C4-2B (cell line): ENCODE measurements at regions not wholly inside any gene's neighbourhood (a gene's known extent, or its start where the extent isn't known, plus 50 kb on each side); places are given as distances from the start of the nearest gene placed in this dataset.

Source experiments
- H3K27ac ChIP-seq: fragments of 450-650 bp; 2 replicates; pipeline ENCODE4 v1.5.1; 2017
- ZFX ChIP-seq: fragments of 450-650 bp; IDR thresholded peaks from 2 replicates; pipeline ENCODE4 v1.6.1; 2017
- TF ChIP-seq, protein P1 (sequence below): fragments of 450-650 bp; conservative IDR thresholded peaks from 2 replicates; pipeline ENCODE4 v1.5.1; 2017; ENCODE audit warnings: mild to moderate bottlenecking

DNA sequence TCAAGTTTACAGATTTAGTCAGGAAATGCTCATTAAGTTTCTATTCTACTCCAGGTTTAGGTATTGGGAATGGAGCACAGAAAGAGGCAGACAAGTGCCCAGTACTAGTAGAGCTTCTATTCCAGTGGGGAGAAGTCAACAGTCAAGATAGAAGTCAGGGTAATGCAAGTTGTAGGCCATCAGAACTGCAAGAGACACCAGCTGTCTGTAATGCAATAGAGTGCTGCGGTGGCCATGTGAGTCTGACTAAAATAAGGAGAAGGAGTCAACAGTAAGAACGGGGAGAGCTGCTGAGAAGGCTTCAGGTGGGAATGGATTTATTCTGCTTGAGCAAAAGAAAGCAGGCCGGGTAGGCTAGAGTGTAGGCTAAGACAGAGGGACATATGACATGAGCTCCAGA is 515.0 kb downstream of the QKI start:
- no peak overlapping the region for H3K27ac ChIP-seq
- TF ChIP-seq, protein P1, sequence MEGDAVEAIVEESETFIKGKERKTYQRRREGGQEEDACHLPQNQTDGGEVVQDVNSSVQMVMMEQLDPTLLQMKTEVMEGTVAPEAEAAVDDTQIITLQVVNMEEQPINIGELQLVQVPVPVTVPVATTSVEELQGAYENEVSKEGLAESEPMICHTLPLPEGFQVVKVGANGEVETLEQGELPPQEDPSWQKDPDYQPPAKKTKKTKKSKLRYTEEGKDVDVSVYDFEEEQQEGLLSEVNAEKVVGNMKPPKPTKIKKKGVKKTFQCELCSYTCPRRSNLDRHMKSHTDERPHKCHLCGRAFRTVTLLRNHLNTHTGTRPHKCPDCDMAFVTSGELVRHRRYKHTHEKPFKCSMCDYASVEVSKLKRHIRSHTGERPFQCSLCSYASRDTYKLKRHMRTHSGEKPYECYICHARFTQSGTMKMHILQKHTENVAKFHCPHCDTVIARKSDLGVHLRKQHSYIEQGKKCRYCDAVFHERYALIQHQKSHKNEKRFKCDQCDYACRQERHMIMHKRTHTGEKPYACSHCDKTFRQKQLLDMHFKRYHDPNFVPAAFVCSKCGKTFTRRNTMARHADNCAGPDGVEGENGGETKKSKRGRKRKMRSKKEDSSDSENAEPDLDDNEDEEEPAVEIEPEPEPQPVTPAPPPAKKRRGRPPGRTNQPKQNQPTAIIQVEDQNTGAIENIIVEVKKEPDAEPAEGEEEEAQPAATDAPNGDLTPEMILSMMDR, result no peak
- no peak for TF ChIP-seq ZFX

DNA sequence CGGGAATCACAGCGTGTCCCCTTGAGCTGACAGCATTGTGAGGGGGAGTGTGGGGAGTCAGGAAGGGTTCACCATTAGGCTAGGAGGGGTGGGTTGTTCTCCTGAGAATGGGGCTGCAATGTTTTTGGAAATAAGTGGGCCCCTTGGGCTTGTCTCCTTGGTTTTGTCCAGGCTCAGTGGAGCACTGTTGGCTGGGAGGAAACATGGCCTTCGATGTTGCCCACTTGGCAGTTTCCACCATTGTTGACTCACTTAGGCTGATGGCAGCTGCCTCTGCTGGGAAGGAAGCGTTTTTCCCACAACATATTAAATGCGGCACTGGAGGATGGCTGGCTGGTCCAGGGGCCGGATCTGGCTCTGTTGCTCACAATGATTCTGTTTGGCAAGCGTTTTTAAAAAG is 512.1 kb downstream of the QKI start:
- H3K27ac ChIP-seq, result no peak overlapping the region
- no peak for TF ChIP-seq ZFX
- TF ChIP-seq, protein P1, result no peak

DNA sequence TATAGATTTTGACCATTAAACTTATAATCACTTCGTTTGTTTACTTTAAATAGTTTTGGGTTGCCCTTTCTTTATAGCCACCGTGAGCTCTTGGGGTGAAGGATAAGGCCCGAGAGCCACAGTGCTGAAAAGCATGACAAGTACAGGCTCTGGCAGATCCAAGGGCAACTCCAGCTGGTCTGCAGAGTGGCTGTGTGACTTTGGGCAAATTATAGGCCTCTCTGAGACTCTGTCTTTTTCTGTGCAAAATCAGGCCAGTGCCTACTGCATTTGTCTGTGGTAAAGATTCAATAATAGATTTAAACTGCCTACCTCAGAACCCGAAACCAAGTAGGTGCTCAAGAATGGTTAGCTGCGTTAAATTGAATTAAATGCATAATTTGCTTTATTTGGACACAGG is 511.3 kb downstream of the QKI start:
- H3K27ac ChIP-seq, result no peak overlapping the region

DNA sequence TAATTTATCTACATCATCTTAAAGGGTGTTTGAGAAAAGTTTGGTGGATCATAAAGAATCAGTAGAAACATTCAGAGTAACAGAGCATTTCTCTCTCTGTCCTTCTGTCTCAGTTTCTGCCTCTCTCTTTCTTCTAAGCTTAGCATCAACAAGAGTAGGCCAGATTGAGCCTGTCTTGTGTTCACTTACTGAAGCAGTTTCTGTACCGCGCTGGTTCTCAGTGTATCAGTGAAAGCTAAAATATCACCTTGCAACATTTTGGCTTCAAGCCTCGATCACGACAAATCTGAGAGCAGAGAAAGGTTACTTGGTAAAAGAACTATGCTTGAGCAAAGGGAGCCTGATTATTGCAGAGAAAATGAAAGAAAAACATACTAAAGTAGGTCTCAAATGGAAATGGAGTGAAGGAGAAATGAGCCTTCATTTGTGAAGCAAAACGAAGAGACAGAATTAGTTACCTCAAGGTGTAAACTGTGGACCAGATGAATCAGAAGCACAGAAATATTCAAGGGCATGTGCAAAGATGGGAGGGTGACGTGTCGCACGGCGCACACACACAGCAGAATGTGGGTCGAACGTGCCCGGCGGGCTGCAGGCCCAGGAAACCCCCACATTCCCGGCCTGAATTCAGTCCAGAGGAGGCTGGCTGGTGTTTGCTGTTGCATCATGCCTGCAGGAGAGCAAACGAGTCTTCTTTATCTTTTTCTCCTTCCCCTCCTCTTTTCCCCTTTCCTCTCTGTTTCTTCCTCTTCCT is 509.3 kb downstream of the QKI start:
- TF ChIP-seq ZFX, result no peak
- TF ChIP-seq, protein P1, result no peak
- H3K27ac ChIP-seq, result no peak overlapping the region

More for the DNA sequence above, 511.3 kb downstream of the QKI start:
- TF ChIP-seq ZFX, result no peak
- TF ChIP-seq, protein P1, result no peak

DNA sequence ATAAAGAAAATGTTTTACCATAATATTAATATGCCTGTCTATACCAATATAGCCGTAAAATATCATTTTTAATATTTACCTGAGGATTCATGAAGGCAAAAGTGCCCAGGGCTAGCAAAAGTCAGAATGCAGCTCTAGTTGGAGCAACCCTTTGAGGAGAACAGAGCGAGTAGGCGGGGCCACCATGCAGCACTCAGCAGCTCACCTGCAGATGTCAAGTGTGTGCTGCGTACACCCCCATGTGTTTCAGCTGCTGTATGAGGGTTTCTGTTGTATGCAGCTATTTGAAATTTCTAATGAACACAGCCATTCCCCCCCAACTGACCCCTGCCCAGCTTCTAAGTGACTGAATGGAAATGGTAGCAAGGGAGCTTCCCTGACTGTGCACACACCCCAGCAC is 508.0 kb downstream of the QKI start:
- TF ChIP-seq ZFX, result no peak
- TF ChIP-seq, protein P1, result no peak
- H3K27ac ChIP-seq, result no peak overlapping the region

DNA sequence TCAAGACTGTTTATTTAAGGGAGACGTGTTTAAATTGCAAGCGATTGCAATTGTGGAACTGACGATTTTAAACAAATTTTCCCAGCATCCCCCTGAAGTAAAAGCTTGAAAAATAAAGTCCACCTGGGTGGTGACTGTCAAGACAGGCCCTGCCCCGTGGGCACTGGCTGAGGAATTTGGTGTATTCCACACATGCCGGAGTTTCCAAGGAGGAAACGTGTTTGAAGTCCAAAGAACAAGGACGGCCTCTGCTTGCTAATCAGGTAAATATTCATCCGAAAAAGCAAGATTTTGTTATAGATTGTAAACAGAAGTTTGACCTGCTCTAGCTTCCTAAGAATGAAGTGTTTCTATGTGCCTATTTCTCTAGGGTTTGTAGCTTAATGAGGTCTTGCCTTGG is 505.1 kb downstream of the QKI start:
- TF ChIP-seq ZFX, result no peak
- TF ChIP-seq, protein P1, result no peak
- no peak overlapping the region for H3K27ac ChIP-seq

DNA sequence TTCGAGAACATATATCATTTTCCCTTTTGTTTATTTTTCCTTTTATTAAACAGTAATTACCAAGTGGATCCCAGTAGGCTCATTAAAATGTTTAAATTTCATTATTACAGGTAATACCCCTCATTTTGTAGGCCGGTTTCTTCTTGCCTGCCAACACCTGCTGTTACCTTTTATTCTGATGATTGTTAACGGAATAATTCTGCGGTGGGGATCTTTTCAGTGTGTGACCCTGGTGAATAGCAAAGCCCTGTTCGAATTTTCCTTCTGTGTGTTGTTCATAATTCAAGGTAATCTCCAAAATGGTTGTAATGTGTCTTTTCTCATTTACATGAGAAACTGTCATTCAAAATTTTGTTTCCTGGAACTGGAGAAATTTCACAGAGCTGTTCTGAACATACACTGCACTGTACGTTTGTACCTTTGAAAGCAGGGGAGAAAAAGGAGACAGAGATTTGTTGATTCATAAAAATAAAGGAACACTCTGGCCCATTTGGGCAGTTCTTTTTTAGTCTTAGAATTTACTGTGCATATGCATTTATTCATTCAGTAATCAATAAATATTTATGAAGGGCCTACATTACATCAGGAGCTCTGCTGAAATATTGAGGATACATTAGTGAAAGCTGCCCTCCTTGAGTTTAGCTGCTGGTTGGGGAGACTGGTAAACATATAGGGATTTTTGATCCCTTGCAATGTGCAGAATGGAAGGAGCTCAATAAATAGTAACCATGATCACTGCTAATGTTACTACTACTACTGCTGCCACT is 502.0 kb downstream of the QKI start:
- no peak overlapping the region for H3K27ac ChIP-seq
- TF ChIP-seq, protein P1, result no peak
- TF ChIP-seq ZFX, result no peak
